Adrenal gland (tissue), 9 donors: ENCODE measurements at regions not wholly inside any gene's neighbourhood (a gene's known extent, or its start where the extent isn't known, plus 50 kb on each side); places are given as distances from the start of the nearest gene placed in this dataset.

Experiments
- DNase-seq, 7 donors: peaks; one replicate each; pipeline ENCODE4 v3.0.0-alpha.2; 2019 to 2020
- H3K27ac ChIP-seq, 5 donors: fragments of 200-600 bp; sonication (generic) in 4 of 5; 1 replicate in 3 of 5; 2 replicates in 2 of 5; pipeline versions ENCODE4 v1.5.1 to v1.8.0; 2016 to 2020; ENCODE audit warnings: mild to moderate bottlenecking in 1 of 5
- H3K27me3 ChIP-seq: fragments of 200-600 bp; 2 replicates; pipeline ENCODE4 v1.8.0; 2021
- H3K36me3 ChIP-seq, 2 donors: fragments of 200-600 bp; replicated peaks in 1 of 2; 1 replicate in 1 of 2; 2 replicates in 1 of 2; pipeline versions ENCODE4 v1.5.1 to v1.8.0; 2018 to 2022
- H3K4me1 ChIP-seq, 2 donors: fragments of 200-600 bp; replicated peaks in 1 of 2; 1 replicate in 1 of 2; 2 replicates in 1 of 2; pipeline versions ENCODE4 v1.5.1 to v1.8.0; 2018 to 2021
- H3K4me3 ChIP-seq, 4 donors: fragments of 200-600 bp; sonication (generic) in 3 of 4; one replicate each; pipeline ENCODE4 v1.5.1; 2016 to 2018
- H3K9me3 ChIP-seq, 3 donors: fragments of 200-600 bp; sonication (generic) in 1 of 3; replicated peaks in 1 of 3; 1 replicate in 2 of 3; 2 replicates in 1 of 3; pipeline versions ENCODE4 v1.5.1 to v1.8.0; 2016 to 2021
- POLR2A ChIP-seq, 2 donors: fragments of 450-650 bp; IDR thresholded peaks; one replicate each; pipeline ENCODE4 v1.6.1; 2017; ENCODE audit warnings: antibody characterized with exemption in 2 of 2, mild to moderate bottlenecking in 2 of 2, moderate library complexity in 1 of 2
- WGBS, 4 donors: extraction: QIAGEN DNeasy Blood & Tissue Kit in 2 of 4; methylation state at CpG; one replicate each; pipeline versions ENCODE4 v1.1.5 to v1.1.7; 2013 to 2017; 5-methylcytosine and 5-hydroxymethylcytosine counted together
- intact Hi-C, 2 donors: fragments of 100-400 bp; cut with DNase I; formaldehyde crosslinking; loops; one replicate each; pipeline versions ENCODE4 v1.14.1 to v1.15.0; 2022 to 2023
- TF ChIP-seq, protein P1 (sequence below), 6 experiments: fragments of 450-650 bp in 4 of 6; fragments of 200-600 bp in 2 of 6; sonication (generic) in 1 of 6; IDR thresholded peaks; 1 replicate in 5 of 6; 2 replicates in 1 of 6; pipeline versions ENCODE4 v1.5.1 to v1.8.0; 2016 to 2021; ENCODE audit warnings: antibody characterized with exemption in 6 of 6, mild to moderate bottlenecking in 2 of 6, moderate library complexity in 1 of 6
- donor health status: healthy with polysubstance abuse.
- donor health status: Bipolar disorder and iron deficiency.
- donor health status: DM: yes; HTN: yes; CAD: no.
- donor health status: DM: no; HTN: no; CAD: no.
- donor health status: DM: no; HTN: no; CAD: no.

- Histone ChIP-seq H3K36me3 (no peaks in the 10 kb centered on the region), H3K4me3 (no peak overlapping the region), H3K9me3 (no peaks in the 10 kb centered on the region), H3K27ac (no peak overlapping the region), H3K4me1 (no peaks in the 10 kb centered on the region), H3K27me3 (peaks cover 11% of the 10 kb centered on the region)
- no peak for DNase-seq
- no peak for TF ChIP-seq POLR2A (IDR thresholded peaks at IDR 0.05)
- TF ChIP-seq, protein P1, sequence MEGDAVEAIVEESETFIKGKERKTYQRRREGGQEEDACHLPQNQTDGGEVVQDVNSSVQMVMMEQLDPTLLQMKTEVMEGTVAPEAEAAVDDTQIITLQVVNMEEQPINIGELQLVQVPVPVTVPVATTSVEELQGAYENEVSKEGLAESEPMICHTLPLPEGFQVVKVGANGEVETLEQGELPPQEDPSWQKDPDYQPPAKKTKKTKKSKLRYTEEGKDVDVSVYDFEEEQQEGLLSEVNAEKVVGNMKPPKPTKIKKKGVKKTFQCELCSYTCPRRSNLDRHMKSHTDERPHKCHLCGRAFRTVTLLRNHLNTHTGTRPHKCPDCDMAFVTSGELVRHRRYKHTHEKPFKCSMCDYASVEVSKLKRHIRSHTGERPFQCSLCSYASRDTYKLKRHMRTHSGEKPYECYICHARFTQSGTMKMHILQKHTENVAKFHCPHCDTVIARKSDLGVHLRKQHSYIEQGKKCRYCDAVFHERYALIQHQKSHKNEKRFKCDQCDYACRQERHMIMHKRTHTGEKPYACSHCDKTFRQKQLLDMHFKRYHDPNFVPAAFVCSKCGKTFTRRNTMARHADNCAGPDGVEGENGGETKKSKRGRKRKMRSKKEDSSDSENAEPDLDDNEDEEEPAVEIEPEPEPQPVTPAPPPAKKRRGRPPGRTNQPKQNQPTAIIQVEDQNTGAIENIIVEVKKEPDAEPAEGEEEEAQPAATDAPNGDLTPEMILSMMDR (IDR thresholded peaks at IDR 0.05), result no peak
- intact Hi-C loops, result no loop called here
- WGBS, 4 donors, result 64 to 74% (median 68%) methylated on average over 11 to 12 of the region's 12 CpGs
Measured at GRCh38 chr1:36582066-36582755, 99.5 kb upstream of the CSF3R start.

DNA sequence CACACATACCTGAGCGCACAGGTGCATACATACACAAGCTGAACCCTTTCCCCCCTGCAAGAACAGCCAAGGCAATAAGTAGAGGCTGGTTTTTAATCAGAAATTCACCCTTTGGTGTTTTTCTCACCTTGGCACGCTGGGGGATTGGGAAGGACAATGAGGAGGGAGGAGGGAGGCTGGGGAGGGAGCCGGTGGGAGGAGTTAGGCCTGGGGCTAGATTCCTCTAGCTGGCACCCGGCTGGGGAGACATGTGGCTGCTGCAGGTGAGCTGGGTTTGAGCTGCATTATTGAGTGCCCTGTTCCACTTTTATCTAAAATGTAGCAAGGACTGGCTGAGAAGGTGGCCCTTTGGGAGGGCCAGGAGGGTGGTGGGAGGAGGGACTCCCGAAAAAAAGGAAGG, 97.8 kb upstream of the CSF3R start:
- Histone ChIP-seq H3K4me1 (no peaks in the 10 kb centered on the region), H3K4me3 (no peak overlapping the region), H3K27me3 (peaks cover 13% of the 10 kb centered on the region), H3K9me3 (no peaks in the 10 kb centered on the region), H3K27ac (no peak overlapping the region), H3K36me3 (no peaks in the 10 kb centered on the region)
- no peak for TF ChIP-seq POLR2A (IDR thresholded peaks at IDR 0.05)
- TF ChIP-seq, protein P1 (IDR thresholded peaks at IDR 0.05), result no peak
- no peak for DNase-seq
- 30 to 45% (median 38%) methylated on average over 5 of the region's 5 CpGs for WGBS, 4 donors
- intact Hi-C loops, result no loop called here

- H3K4me1 ChIP-seq, result no peaks in the 10 kb centered on the region
- TF ChIP-seq POLR2A (IDR thresholded peaks at IDR 0.05), result no peak
- TF ChIP-seq, protein P1 (IDR thresholded peaks at IDR 0.05), result no peak
- no peaks in the 10 kb centered on the region for H3K9me3 ChIP-seq
- WGBS, 4 donors, result 62 to 68% (median 66%) methylated on average over 8 of the region's 8 CpGs
- no peak overlapping the region for H3K4me3 ChIP-seq
- no peak overlapping the region for H3K27ac ChIP-seq
- no peak for DNase-seq
- intact Hi-C loops, result loop anchor here (5.0 to 10.0 kb wide), 2 partner anchors 856 to 858 kb away; no protein-coding TSS in a partner anchor
- no peaks in the 10 kb centered on the region for H3K36me3 ChIP-seq
- H3K27me3 ChIP-seq, result peaks cover 17% of the 10 kb centered on the region
Measured at GRCh38 chr1:36579039-36579438, 96.3 kb upstream of the CSF3R start.

GRCh38 chr1:36576551-36577110, 93.9 kb upstream of the CSF3R start:
- DNase-seq, result no peak
- 37 to 49% (median 42%) methylated on average over 6 to 7 of the region's 7 CpGs for WGBS, 4 donors

More at GRCh38 chr1:36576551-36577110, 93.9 kb upstream of the CSF3R start:
- intact Hi-C loops, result loop anchor here (5.0 to 10.0 kb wide), 2 partner anchors 858 to 861 kb away; no protein-coding TSS in a partner anchor
- Histone ChIP-seq H3K4me1 (no peaks in the 10 kb centered on the region), H3K27me3 (peaks cover 26% of the 10 kb centered on the region), H3K4me3 (no peak overlapping the region), H3K36me3 (no peaks in the 10 kb centered on the region), H3K27ac (no peak overlapping the region), H3K9me3 (no peaks in the 10 kb centered on the region)
- TF ChIP-seq, protein P1 (IDR thresholded peaks at IDR 0.05), result no peak
- TF ChIP-seq POLR2A (IDR thresholded peaks at IDR 0.05), result no peak
